ENCODE measurements at regions not wholly inside any gene's neighbourhood (a gene's known extent, or its start where the extent isn't known, plus 50 kb on each side); places are given as distances from the start of the nearest gene placed in this dataset.

DNA sequence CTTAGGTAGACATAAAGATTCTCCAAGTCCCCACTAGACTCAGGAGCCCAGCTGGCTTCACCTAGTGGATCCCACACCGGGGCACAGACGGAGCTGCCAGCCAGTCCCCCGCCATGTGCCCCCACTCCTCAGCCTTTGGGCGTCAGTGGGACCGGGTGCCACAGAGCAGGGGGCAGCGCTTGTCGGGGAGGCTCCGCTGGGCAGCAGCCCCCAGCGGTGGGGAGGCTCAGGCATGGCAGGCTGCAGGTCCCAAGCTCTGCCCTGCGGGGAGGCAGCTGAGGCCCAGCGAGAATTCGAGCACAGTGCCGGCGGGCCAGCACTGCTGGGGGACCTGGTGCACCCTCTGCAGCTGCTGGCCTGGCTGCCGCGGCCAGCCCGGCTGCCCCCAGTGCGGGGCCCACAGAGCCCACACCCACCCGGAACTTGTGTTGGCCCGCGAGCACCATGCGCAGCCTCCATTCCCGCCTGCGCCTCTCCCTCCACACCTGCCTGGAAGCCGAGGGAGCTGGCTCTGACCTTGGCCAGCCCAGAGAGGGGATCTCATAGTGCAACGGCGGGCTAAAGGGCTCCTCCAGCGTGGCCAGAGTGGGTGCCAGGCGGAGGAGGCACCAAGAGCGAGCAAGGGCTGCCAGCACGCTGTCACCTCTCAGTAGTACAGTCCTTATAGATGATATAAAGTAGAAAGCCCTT, 390.7 kb downstream of the PLK2 start:
- no peak for DNase-seq (ENCODE audit: low spot score)

DNA sequence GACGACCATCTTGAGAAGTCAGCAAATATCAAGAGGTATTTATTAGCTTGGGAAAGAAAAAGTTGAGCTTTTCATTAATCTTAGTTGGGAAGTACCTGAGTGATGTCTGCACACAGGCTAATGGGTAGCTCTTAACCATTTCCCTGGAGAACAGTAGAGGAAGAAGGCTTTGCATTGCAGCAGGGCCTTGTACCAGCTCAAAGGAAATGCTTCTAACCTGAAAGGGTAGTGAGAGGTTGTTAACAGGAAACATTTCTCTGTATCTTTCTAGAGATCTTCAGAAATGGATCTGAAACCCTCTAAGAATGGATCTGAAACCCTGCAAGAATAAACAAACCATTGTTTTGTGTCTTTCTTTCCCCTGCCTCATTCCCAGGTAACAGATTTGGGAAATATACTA, 393.3 kb downstream of the PLK2 start:
- DNase-seq (ENCODE audit: low spot score): no peak

DNA sequence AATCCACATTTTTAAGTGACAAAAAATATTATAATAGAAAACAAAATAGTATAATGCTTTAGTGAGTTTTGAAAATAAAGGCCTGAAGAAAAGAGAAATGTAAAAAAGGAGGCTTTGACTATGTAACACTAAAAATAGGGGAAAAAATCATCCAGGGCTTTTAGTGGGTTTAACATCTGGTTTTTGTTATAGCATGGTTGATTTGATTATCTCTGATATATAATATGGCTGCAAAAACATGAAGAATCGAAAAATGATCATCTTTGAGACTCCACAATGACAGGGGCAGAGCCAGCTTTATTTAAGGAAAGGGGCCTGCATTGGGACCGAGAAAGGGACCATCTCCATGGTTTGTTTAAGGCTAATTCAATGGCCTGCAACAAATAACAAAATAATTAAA, 393.8 kb downstream of the PLK2 start:
- DNase-seq (ENCODE audit: low spot score): no peak

DNA sequence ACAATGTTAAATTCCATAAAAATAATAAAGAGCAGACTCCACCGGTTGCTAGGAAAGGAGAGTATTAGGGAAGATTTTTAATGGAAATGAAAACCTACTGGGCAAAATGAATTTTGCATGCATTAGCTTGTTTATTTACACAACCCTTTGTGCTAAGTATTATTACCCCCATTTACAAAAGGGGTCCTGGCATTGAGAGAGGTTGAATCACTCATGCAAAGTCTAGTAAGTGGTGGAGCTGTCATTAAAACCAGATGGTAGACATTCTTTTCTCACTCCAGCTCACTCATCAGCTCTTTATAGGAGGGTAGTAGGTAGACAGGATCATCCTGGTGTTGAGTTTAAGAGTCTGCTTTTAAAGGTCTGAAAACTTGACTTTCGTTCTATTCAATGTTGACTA, 395.1 kb downstream of the PLK2 start:
- DNase-seq (ENCODE audit: low spot score): no peak

DNA sequence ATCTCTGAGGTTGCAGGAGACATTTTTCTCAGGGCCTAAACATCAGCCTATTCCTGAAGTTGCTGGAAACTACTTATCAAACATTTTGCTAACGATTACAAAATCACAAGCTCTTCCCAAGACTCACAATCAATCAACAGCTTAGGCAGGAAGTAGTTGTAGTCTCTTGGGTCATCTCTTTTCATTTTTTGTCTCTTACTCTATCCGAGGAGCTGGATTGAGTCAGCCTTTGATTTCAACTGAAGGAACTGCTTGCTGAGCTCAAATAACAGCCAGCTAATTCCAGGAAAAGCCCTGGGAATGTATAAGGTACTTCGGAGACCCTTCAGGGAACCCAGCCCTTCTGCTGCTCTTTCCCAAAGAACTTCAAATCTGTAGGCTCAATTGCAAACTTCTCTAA, 398.9 kb downstream of the PLK2 start:
- DNase-seq (ENCODE audit: low spot score): no peak

DNA sequence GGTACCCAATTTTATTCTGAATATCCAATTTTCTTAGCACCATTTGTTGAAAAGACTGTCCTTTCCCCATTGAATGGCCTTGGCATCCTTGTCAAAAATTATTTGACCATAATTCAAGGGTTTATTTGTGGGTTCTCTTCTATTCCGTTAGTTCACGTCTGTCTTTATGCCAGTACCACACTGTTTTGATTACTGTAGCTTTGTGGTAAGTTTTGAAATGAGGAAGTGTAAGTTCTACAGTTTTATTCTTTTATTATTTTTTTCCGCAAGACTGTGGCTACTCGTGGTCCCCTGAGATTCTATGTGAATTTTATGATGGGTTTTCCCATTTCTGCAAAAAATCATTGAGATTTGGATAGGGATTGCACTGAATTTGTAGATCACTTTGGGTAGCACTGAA, 402.6 kb downstream of the PLK2 start:
- no peak for DNase-seq (ENCODE audit: low spot score)

DNA sequence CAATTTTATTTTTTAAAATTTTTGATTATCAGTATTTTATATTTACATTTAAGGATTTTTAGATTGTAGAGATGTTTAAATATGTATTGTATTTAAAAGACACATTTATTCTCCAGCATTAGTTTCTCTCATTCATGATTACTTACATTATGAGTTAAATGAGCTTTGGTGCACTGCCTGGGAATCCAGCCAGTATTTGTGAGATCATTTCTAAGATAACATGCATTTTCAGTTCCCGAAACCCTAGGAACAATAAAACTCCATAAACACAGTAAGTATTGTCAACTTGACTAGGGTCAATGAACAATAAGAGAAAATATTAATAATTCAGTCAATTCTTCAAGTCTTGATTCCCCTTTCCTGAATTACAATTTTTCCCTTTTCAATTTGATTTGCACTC, 403.3 kb downstream of the PLK2 start:
- no peak for DNase-seq (ENCODE audit: low spot score)

DNA sequence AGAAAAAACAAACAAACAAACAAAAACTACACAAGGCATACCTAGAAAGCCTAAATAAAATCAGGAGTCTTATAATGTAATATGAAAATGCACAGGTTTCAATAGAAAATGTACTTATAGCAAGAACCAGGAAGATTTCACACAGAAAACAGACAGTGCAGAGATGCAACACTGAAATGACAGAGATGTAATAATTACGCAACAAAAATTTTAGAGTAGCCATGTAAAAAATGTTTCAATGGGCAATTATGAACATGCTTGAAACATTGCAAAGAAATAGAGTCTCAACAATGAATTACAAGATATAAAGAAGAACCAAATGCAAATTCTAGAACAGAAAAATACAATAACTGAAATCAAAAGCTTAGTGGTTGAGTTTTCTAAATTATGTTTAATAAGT, 405.9 kb downstream of the PLK2 start:
- DNase-seq (ENCODE audit: low spot score): no peak

DNA sequence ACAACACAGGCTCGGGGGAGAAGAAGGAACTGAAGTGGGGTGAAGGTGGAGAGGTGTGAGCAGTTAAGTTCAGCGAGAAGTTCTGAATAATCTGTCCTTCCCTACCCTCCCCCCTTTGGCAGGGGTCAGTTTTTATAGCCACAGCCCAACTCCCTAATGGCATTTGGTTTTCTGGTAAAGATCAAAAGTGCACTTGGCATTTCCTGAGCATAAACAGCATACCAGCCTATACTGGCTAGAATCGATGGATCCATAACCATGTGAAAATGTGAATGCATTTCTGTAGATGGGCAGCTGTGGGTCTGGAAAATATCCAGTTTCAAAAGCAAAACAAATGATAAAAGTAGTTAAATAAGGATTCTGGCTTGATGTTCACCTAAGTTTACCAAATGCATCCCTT, 410.9 kb downstream of the PLK2 start:
- no peak for DNase-seq (ENCODE audit: low spot score)

DNA sequence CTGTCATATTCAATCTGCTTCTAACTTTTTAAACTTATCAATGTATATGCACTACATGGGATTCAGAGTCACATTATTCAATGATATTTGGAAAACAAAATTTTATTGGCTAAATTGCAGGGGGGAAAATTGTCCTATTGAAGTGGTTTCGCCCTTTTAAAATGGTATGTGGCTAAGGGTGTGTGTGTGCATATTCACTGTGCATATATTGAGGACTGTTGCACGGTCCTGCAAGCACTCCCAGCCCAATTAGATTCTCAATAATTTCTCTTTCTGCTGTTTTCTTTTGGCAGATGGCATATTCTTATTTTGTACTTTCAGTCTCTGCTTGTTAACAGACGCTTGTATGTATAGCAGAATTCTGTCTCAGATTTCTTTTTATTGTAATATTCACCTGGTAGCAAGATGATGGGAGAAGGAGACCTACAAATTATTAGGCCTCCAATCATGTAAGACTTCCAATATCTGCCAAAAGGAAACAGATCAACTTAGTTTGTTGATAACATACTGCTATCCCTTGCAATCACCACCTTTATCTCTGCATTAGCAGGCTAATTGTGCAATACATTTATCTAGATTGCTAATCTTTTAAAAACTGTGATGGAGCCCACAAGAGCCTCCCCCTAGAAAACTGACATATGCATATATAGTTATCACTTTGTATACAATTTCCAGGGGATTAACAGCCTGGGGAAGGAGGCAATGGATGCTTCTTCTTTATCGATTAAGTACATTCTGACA, 411.5 kb downstream of the PLK2 start:
- no peak for DNase-seq (ENCODE audit: low spot score)

DNA sequence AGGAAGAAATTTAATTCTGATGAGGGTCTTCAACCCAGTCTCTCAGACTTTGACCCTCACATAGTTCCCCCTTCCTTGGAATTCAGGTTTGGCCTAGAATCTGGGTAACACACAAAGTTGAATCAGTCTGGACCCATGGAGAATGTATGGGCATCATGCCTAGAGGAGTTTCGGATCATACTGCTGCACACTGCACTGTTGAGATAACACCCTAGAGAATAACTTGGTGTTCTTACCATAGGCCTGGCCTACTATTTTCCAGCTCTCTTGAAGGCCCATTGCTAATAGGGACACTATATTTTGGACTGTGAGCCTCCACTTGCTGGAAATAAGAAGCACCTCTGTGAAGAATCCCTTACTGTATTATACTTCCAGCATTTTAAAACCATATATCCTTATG, 413.5 kb downstream of the PLK2 start:
- DNase-seq (ENCODE audit: low spot score): no peak

DNA sequence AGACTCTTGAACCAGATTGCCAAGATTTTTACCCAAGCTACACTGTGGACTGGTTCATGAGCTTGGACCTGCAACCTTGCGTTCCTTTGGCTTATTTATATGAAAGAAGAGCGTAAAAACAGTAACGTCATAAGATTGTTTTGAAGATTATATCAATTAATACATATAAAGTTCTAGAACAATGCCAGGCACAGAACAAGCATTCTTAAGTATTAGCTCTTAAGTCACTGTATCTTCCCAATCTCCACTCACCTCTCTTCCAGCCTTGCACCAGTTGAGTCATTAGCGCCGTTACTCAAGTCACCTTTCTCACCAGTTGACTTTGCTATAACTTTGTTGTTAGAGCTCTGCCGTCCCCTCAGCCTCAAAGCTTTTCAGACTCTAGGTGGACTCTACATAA, 415.7 kb downstream of the PLK2 start:
- DNase-seq (ENCODE audit: low spot score): no peak

DNA sequence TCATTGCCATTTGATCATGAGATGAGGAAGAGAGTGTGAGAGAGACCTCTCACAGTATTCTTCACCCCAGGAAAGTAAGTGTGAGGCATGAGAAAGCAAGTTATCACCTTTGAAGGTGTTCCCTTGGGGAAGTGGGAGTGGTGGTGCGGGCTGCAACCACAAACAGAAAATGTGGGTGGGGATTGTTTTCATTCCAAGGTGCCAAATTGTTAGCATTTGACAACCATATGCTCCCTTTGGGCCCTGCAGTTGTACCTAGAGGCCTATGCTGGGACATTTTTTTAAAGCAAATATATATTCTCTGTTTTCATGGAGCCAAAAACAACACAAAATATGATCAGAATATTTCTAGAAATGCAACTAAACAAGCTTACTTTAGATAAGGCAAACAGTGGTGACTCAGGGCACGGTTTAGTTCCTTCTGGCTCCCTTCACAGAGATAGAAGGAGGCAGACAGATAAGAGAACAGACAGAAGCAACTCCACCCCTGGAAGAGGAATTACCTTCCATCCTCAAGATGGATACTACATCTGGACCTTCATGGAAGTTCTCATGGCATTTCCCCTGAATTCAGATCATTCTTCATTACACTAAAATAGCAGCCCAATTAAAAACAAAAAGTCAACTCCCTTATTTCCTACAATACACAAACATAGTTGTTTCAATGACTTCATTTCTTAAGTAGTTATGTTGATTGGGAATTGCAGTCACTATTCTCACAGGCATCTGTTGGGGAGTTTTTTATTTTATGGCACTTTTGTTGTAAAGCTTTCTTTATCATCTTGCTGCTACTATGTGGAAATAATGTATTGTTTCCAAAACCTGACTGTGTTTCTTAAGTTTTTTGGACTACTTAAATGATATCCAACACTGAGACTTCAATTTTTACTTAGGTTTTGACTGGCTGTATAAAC, 416.6 kb downstream of the PLK2 start:
- no peak for DNase-seq (ENCODE audit: low spot score)

DNA sequence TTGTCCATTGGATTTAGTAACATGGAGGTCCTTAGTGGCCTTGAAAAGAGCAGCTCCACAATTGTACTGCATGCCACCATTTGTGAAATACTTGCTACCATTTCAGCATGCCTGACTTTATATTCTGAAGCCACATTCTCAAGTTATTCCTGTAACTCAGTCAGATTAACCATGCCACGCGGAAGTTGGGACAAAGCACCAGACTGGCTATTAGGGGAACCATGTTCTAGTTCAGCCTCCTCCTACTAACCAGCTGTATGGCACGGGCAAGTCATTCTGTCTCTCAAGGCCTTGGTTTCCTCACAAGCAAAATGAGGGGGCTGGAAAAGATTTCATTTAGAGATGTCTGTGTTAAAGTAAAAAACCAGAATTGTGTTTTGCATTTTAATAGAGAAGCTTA, 418.0 kb downstream of the PLK2 start:
- DNase-seq (ENCODE audit: low spot score): no peak

DNA sequence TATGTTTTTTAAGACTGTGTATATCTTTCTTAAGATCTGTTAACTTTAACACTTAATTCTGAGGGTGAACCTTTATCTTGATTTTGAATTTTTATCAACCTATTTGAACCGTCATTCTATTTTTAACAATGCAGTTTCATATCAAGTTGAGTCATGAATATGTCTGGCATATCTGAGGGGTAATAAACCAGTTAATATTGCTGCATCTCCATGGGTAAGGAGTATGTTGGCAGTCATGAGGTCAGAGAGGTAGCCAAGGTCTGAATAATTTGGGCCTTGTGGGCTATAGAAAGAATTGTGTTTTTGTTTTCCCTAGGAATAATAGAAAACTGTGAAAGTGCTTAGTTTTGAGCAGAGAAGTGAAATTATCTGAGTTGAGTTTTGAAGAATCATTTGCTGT, 419.0 kb downstream of the PLK2 start:
- no peak for DNase-seq (ENCODE audit: low spot score)

DNA sequence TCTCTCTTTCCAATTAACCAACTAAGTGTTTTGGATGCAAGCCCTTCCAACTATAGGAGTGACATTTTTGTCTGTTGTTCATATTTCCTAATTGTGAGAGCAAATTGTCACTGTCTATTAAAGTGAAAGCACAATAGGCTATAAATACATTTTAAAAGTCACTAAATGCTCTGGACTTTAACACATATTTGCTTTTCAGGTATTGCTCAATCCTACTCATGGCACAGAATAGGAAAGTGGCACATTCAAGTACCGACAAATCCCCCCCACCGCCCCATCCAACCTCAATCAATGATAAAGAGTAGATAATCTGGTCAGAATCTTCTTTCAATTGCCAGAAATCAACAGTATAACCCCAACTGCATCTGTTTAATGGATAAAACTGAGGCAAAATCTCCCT, 419.8 kb downstream of the PLK2 start:
- no peak for DNase-seq (ENCODE audit: low spot score)

DNA sequence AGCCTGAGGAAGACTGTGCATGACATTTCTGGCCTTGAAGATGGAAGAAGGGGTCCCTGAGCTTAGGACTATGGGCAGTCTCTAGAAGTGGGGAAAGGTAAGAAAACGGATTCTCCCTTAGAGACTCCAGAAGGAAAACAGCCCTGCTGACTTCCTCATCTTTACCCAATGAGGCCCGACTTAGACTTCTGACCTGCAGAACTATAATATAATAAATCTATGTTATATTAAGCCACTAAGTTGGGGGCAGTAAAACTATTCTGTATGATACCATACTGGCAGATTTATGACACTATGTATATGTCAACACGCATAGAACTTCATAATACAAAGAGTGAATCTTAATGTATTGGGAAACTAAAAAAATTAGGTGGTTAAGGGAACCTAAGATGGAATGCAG, 422.0 kb downstream of the PLK2 start:
- no peak for DNase-seq (ENCODE audit: low spot score)

DNA sequence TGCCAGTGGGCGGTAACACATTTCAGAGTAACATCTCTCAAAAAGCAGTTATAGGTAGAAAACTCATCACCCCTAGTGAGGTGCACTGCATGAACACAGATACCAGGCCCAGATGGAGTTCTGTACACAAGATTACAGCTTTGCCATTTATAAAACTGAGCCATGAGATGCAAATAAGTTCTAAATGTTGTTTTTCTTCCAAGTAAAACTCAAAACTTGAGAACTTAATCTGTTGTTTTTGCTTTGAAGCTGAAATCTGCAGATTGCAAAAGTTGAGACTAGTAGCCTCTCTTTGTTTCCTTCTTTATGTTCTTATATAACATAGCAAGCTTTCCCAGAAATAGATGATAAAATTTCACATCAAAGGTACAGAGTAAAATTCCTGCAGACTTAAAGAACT, 434.1 kb downstream of the PLK2 start:
- DNase-seq (ENCODE audit: low spot score): no peak

DNA sequence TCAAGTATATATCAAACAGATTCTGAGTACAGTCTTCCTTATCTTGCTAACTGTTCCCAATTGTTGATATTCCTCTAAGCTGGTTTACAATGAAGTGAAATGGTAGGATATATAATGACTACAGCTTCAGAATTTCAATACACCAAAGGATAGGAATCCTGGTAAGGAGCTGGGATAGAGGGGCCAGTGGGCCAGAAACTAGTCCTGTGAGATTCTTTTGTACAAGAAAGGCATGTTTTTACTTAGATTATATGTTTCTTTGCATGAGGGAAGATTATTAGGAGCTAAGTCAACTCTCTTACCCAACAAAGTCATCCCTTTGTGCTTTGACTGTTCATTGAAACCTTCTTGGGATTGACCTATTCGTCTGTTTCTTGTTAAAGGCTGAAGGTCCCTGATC, 435.7 kb downstream of the PLK2 start:
- DNase-seq (ENCODE audit: low spot score): no peak

DNA sequence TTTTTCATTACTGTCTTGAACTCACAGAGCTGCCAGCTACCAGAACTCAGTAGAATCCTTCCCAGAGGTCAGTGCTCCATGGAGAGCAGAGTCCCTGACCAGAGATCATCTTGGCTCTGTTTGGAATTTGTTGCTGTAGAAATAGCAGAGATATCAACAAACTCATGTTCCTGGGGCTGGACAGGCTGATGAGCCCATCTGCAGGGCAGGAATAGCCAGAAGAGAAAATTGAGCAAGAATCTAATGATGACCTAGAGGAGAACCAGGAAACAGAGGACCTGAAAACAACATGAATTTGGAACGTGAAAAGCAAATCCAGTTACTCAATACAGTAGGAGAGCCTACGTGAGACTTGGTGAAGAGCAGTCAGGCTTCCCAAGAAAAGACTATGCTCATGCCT, 437.8 kb downstream of the PLK2 start:
- no peak for DNase-seq (ENCODE audit: low spot score)

DNA sequence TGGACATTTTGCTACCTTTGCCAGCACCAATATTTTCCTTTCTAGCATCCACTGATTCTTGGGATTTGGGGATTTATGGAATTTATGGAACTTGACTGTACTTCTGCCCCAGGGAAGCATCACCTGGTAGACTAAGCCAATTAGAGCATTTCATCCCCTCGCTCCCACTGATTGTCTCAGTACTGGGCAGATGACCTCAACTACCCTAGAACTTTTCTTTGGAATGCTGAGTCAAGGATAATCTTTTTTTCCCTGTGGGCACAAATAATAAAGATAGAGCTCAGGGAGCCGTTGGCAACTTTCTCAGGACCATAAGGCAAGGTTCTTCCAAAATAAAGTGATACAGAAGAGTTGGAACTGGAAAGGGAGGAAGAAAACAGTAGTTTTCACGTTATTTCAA, 438.4 kb downstream of the PLK2 start:
- DNase-seq (ENCODE audit: low spot score): no peak

DNA sequence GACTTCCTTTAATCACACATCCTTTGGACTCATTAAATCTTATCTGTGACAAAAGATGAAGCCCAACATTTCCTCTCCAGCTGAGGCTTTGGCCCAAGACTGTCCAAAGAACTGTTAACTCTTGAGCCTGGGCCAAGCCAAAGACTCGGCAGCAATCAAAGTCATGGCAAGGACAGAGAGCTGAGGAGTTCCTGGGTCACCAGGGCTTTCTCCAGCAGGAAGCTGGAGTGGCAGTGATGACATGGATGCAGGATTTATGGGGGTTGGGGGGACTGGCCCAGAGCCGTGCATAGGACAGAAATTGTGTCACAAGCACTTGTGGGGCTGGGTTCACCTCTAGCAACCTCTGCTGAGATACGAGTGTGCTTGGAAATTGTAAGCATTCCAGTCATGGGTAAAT, 440.3 kb downstream of the PLK2 start:
- no peak for DNase-seq (ENCODE audit: low spot score)

DNA sequence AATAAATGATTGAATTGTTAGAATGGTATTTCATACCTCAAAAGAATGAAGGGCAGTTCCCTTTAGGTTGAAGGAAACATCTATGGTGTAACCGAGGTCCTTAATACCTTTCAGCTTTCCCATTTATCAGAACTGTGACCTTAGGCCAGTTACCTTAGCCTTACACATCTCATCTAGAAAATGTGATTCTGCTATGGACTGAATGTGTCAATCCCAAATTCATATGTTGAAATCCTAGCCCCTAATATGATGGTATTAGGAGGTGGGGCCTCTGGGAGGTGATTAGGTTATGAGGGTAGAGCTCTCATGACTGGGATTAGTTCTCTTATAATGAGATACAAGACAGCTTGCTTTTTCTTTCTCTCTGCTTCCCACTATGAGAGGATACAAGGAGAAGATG, 441.9 kb downstream of the PLK2 start:
- DNase-seq (ENCODE audit: low spot score): no peak
